ENCODE measurements at regions not wholly inside any gene's neighbourhood (a gene's known extent, or its start where the extent isn't known, plus 50 kb on each side); places are given as distances from the start of the nearest gene placed in this dataset.
"Not testable (repeated sequence)": the region's sequence is repeated elsewhere in the genome, so short reads cannot be mapped to it uniquely, and the experiment has no call there.

GRCh38 chr4:82171531-82172155 is 202.1 kb downstream of the HNRNPD start:
- DNase-seq, result no peak

GRCh38 chr4:82149750-82150149 is 224.0 kb downstream of the HNRNPD start:
- DNase-seq, result no peak

GRCh38 chr4:82145850-82146249 is 227.9 kb downstream of the HNRNPD start:
- DNase-seq, result no peak

- no peak for DNase-seq
Measured at GRCh38 chr4:82140422-82140821, 233.4 kb downstream of the HNRNPD start.

GRCh38 chr4:82139287-82139686 is 234.5 kb downstream of the HNRNPD start:
- DNase-seq, result no peak

- no peak for DNase-seq
Measured at GRCh38 chr4:82138374-82138773, 235.4 kb downstream of the HNRNPD start.

- no peak for DNase-seq
Measured at GRCh38 chr4:82136161-82136801, 237.5 kb downstream of the HNRNPD start.

- DNase-seq, result no peak
Measured at GRCh38 chr4:82128355-82128754, 245.4 kb downstream of the HNRNPD start.

- DNase-seq, result no peak
Measured at GRCh38 chr4:82126512-82127040, 247.2 kb downstream of the HNRNPD start.

GRCh38 chr4:82125787-82126297 is 247.9 kb downstream of the HNRNPD start:
- DNase-seq, result no peak

GRCh38 chr4:82124932-82125786 is 248.6 kb downstream of the HNRNPD start:
- DNase-seq, result no peak

GRCh38 chr4:82124365-82124764 is 249.4 kb downstream of the HNRNPD start:
- DNase-seq, result no peak

- no peak for DNase-seq
Measured at GRCh38 chr4:82123934-82124333, 249.9 kb downstream of the HNRNPD start.

GRCh38 chr4:82115183-82115582 is 258.6 kb downstream of the HNRNPD start:
- DNase-seq, result not testable (repeated sequence)

- no peak for DNase-seq
Measured at GRCh38 chr4:82108506-82108905, 265.3 kb downstream of the HNRNPD start.

GRCh38 chr4:82104578-82104977 is 269.2 kb downstream of the HNRNPD start:
- DNase-seq, result no peak

GRCh38 chr4:82099928-82100579 is 273.7 kb downstream of the HNRNPD start:
- DNase-seq, result no peak

GRCh38 chr4:82097504-82097903 is 276.3 kb downstream of the HNRNPD start:
- no peak for DNase-seq

- no peak for DNase-seq
Measured at GRCh38 chr4:82090717-82091116, 283.1 kb downstream of the HNRNPD start.

- no peak for DNase-seq
Measured at GRCh38 chr4:82084747-82085146, 289.0 kb downstream of the HNRNPD start.

GRCh38 chr4:82077471-82077995 is 296.3 kb downstream of the HNRNPD start:
- DNase-seq, result not testable (repeated sequence)

GRCh38 chr4:82076809-82077208 is 297.0 kb downstream of the HNRNPD start:
- DNase-seq, result no peak

- no peak for DNase-seq
Measured at GRCh38 chr4:82076359-82076758, 297.4 kb downstream of the HNRNPD start.
